LNCaP clone FGC (cell line): ENCODE measurements at regions not wholly inside any gene's neighbourhood (a gene's known extent, or its start where the extent isn't known, plus 50 kb on each side); places are given as distances from the start of the nearest gene placed in this dataset.
A peak's percentile ranks its signal among the peaks of the same experiment; 100 is the strongest.

Experiments used
- DNase-seq: peaks from one replicate; pipeline ENCODE4 v3.0.0-alpha.2; 2011; ENCODE audit warnings: low read depth
- H3K4me3 ChIP-seq: 2 replicates; pipeline ENCODE4 v1.5.1; 2011; ENCODE audit warnings: mild to moderate bottlenecking, low read depth, low read length, control low read depth
- TF ChIP-seq, protein P1 (sequence below): IDR thresholded peaks from 2 replicates; pipeline ENCODE4 v1.5.1; 2012; ENCODE audit warnings: mild to moderate bottlenecking; ENCODE audit not compliant: control insufficient read depth, insufficient read depth; ENCODE audit errors: extremely low read depth

DNA sequence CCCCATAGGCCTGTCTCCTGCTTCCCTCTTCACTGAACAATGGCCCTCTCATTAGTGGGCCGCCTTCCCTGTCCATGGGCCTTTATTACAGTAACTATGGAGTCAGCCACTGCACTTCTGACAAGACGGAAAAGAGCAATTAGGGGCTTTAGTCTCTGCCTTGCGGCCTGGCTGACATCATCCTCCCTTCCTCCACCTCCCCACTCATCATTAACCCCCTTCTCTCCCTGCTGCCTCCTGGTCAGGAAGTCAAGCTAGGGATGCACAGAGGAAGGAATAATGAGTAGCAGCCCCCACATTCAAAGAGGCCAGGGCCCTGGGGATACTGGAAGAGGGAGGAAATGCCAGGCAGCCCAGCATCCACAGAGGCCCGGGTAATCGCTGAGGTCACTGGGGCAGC, 101.6 kb upstream of the PLXNA4 start:
- no peak overlapping the region for H3K4me3 ChIP-seq
- no peak for DNase-seq
- TF ChIP-seq, protein P1, sequence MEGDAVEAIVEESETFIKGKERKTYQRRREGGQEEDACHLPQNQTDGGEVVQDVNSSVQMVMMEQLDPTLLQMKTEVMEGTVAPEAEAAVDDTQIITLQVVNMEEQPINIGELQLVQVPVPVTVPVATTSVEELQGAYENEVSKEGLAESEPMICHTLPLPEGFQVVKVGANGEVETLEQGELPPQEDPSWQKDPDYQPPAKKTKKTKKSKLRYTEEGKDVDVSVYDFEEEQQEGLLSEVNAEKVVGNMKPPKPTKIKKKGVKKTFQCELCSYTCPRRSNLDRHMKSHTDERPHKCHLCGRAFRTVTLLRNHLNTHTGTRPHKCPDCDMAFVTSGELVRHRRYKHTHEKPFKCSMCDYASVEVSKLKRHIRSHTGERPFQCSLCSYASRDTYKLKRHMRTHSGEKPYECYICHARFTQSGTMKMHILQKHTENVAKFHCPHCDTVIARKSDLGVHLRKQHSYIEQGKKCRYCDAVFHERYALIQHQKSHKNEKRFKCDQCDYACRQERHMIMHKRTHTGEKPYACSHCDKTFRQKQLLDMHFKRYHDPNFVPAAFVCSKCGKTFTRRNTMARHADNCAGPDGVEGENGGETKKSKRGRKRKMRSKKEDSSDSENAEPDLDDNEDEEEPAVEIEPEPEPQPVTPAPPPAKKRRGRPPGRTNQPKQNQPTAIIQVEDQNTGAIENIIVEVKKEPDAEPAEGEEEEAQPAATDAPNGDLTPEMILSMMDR: no peak

DNA sequence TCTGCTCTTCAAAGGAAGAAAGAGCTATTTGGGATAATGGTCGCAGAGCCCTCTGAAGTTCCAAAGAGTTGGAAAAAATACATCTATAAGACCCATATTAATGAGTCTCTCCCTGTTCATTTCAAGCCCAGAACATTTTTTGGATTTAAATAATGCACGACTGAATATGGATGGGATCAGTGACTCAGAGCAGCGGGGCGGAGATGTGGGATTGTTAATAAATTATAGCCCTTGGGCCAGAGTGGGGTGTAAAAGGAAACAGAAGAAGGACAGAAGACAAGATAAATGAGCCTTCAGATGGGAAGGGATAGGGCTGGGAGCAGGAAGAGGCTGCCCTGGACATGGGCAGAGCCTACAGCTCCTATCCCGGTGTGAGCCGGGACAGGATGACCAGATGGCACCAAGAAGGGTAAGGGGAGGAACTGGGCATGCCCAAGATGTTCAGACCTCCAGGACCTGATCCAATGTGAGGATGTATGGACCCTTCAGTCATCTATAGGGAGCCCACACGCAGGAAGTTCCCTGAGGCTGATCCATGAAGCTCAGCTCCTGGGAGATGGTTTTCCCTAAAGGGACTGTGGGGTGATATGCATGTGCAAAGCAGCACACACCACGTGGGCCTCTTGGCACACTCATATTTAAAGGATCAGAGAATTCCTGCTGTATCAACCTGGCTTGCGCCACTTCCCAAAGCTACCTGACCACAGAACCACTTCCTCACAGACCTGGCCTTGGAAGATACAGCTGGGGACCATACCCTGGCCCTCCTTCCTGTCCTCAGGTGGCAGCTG, 96.1 kb upstream of the PLXNA4 start:
- TF ChIP-seq, protein P1: no peak
- DNase-seq: no peak
- no peak overlapping the region for H3K4me3 ChIP-seq

DNA sequence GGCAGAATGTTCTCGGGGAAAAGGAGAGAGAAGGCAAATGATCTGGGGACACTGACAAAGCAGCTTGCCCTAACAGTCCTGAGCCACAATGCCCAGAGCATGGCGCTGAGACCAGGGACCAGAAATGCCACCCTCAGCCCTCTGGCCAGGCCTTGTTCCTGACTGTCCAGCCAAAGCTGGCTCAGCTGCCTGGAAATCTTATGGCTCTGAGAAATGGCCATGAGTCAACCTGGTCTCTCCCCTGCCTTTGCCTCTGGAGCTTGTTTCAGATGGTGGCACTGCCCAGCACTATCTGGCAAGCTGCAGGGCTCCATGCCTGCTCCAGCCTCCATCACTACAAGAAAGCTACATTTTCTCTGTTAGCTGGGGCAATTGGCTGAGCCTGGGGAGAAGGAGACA, 90.5 kb upstream of the PLXNA4 start:
- DNase-seq: no peak
- TF ChIP-seq, protein P1: no peak
- H3K4me3 ChIP-seq: no peak overlapping the region

DNA sequence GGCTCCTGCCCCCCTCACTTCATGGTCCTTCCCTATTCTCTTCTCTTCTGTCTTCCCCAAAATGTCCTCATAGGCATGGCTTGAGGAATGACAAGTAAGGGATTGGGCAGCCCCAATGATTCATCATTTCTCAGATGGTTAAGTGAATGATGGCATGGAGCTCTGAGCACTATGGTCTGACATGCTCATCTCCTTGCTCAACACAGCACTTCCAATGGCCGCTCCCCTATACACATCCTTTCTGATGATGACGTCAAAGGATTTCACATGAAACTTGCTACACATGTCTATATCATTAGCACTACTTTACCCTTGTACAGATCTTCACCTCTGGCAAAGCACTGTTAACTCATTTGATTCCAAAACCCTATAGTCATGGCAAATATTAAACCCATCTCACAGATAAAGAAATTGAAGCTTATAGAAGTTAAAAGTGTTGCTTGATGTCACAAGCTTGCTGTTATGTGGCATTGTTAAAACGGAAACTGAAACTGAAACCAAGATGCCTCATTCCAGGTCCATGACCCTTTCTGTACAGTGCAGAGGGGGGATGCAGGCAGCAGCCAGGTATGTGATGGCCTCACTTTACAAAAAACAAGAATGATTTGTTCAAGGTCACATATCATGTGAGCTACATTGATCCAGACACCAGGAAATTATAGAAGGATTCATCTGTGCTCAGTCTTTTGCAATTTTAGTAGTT, 90.0 kb upstream of the PLXNA4 start:
- H3K4me3 ChIP-seq: no peak overlapping the region
- DNase-seq: no peak
- TF ChIP-seq, protein P1: no peak

DNA sequence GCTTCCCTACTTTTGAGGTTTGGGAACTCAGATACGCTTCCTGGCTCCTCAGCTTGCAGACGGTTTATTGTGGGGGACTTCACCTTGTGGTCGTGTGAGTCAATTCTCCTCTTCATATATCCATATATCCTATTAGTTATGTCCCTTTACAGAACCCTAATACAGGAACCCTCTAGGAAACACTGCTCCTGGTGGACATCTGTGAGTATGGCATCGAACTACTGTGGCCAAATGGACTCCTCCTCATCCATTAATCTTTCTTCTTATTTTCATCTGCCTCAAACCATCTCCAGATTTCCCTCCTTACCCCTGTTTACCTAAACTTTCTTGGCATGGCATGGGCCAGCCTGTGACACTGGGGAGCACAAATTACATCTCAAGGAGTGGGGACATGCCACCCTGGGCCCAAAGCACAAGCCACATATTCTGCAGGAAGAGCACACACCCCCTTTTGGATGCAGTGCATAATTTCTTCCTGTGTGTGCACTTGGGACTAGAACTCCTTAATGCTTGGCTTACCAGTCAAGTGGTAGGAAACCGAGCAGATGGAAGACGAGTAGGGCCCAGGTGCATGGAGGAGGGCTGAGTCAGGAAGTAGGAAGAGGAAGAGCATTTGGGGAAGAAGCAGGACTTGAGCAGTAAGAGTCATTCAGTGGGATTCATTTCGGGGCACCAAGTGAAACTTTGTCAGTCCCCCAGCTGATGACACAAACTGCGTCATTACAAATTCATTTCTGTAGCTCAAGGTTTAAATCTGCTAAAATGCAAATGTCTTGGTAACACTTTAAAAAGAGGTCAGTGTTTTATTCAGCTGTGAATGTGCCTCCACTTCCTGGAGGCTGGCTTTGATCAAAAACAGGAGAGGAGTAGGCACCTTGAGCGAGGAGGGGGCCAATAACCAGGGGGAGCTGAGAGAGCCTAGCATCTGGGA, 80.8 kb upstream of the PLXNA4 start:
- TF ChIP-seq, protein P1: peak; percentile 37
- H3K4me3 ChIP-seq: no peak overlapping the region
- no peak for DNase-seq

DNA sequence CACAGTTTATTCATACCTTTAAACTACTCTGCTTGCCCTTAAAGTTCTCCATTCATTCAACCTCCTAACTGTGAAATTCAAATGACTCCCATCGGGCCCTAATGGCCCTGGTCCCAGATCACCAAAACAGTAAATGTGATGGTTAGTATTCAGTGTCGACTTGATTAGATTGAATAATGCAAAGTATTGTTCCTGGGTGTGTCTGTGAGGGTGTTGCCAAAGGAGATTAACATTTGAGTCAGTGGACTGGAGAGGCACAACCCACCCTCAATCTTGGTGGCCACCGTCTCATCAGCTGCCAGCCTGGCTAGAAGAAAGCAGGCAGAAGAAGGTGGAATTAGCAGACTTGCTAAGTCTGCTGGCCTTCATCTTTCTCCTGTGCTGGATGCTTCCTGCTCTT, 80.1 kb upstream of the PLXNA4 start:
- DNase-seq: no peak
- no peak overlapping the region for H3K4me3 ChIP-seq
- TF ChIP-seq, protein P1: no peak
